Glomerular visceral epithelial cell (primary cell): ENCODE measurements at regions not wholly inside any gene's neighbourhood (a gene's known extent, or its start where the extent isn't known, plus 50 kb on each side); places are given as distances from the start of the nearest gene placed in this dataset.

ENCODE experiments used
- DNase-seq: peaks from one replicate; pipeline ENCODE4 v3.0.0-alpha.2; 2016; ENCODE audit errors: extremely low spot score

- DNase-seq = no peak
Measured at GRCh38 chr11:39144351-39145130, 2314.9 kb downstream of the LRRC4C start.

DNA sequence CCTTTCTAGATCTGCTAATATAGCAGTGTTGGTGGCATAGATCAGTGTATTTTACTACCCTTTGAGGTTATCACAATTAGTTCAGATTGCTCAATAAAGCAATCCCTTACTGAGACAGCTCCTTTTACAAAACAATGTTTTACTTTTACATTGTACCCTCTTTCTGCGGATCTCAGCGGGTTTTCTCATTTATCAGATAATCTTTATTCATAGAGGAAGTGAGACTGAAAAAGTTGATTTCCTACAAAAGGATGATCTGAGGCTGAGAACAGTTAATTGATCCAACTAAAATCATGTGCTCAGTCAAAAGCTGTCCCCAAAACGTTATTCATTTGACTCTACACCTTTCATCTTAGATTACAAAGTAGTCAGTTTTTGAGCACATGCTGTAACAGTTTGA lies 2319.9 kb downstream of the LRRC4C start:
- no peak for DNase-seq

GRCh38 chr11:39120890-39121289 lies 2338.6 kb downstream of the LRRC4C start:
- no peak for DNase-seq

DNA sequence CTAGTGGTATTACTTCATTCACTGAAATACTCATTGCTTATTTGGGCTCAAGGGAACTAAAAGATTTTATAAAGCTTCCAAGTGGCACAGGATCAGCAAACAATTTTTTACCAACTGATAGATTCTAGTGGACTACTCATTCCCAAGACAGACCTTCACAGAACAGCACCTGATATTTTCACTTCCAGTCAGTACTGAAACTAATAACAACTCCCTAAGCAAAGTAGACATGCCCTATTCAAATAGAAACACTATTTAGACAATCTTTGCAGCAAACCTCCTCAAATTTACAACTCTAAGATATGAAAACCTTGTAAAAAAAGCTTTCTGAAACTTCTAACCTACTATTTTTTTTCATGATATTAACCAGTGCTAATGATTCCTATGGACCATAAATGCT lies 2345.8 kb downstream of the LRRC4C start:
- DNase-seq = no peak

- DNase-seq = no peak
Measured at GRCh38 chr11:39102236-39102635, 2357.2 kb downstream of the LRRC4C start.

DNA sequence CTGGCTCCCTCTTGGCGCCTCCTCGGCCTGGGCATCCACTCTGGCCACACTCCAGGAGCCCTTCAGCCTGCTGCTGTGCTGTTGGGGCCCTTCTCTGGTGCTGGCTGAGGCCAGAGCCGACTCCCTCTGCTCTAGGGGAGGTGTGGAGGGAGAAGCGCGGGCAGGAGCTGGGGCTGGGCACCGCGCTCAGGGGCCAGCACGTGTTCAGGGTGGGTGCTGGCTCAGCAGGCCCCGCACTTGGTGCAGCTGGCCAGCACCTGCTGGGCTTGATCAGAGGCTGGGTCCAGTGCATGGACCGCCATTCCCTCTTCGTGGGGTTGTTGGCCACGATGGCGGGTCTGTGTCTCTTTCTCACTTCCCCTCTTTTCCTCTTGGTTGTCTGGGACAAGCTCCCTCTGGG lies 2381.0 kb downstream of the LRRC4C start:
- no peak for DNase-seq

GRCh38 chr11:39037611-39038010 lies 2421.8 kb downstream of the LRRC4C start:
- no peak for DNase-seq

- no peak for DNase-seq
Measured at GRCh38 chr11:39036021-39036420, 2423.4 kb downstream of the LRRC4C start.

DNA sequence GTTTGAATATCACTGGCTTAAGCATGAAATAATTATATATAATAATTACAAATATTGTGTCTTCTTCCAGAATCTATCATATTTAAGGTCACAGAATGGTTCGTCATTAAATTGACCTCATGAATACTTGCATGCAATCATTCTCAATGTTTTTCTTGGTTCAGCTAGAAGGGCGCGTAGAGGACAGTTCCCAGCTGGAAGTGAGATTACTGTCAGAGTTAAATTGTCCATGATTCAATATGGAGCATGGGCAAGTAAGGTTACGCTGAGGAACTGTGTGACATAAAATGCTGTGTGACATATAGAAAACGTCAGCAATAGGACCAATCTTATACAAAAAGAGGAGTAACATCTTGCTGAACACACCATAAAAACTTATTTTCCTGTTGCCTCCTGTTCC lies 2423.5 kb upstream of the RAG2 start:
- DNase-seq = no peak

GRCh38 chr11:39011797-39012196 lies 2413.8 kb upstream of the RAG2 start:
- no peak for DNase-seq

DNA sequence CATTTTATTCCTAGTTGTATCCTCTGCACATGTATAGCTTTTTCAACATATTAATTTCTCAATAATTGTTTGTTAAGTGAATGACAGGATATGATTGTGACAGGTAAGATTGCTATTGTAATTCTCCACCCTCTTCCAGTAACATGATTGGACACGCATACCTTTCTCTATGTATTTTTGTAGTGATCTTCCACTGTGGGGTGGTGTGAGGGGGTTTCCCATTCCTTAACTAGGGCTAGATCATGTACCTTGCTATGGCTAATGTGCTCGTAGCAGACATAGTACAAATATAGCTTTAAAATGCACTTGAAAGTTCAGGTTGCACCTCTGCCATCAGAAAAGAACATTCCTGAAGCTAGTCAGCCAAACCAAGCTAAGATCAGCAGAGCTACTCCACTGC lies 2392.8 kb upstream of the RAG2 start:
- DNase-seq = no peak

DNA sequence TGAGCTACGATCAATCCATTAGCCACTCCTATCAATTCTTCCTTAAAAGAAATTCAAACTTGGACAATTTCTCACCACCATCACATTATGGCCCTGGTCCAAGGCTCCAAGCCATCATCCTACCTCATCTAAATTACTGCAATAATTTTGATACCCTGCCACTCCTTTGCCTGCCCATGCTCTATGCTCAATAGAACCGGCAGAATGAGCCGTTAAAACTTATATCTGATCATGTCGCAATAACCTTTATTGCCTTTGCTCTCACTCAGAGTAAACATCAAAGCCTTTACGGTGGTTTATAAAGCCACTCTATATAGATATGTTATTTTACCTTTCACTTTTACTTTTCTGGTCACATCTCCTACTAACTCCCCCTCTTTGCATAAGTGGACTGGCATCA lies 2392.1 kb upstream of the RAG2 start:
- DNase-seq = no peak

GRCh38 chr11:38988908-38989307 lies 2390.9 kb upstream of the RAG2 start:
- no peak for DNase-seq

GRCh38 chr11:38972220-38972619 lies 2374.2 kb upstream of the RAG2 start:
- no peak for DNase-seq

GRCh38 chr11:38971141-38971540 lies 2373.1 kb upstream of the RAG2 start:
- DNase-seq = no peak

- DNase-seq = no peak
Measured at GRCh38 chr11:38968951-38969350, 2370.9 kb upstream of the RAG2 start.

DNA sequence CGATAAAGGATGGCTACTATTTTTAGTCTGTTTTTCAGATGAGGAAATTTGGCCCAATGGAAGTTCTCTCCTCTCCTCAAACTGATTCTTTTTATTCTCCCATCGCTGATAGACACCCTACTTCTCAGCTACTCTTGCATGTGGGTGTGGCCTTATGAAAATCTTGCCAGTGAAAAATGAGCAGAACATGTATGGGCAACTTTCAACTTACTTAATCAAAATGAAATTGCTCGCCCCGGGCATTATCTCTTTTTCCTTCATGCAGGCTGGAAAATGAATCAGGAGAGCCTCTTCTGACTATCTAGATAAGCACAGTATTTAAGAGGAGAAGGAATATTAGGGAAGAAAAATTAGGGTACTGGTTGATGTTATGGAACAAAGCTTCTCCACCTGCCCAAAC lies 2354.7 kb upstream of the RAG2 start:
- no peak for DNase-seq

GRCh38 chr11:38950867-38951266 lies 2352.8 kb upstream of the RAG2 start:
- DNase-seq = no peak

DNA sequence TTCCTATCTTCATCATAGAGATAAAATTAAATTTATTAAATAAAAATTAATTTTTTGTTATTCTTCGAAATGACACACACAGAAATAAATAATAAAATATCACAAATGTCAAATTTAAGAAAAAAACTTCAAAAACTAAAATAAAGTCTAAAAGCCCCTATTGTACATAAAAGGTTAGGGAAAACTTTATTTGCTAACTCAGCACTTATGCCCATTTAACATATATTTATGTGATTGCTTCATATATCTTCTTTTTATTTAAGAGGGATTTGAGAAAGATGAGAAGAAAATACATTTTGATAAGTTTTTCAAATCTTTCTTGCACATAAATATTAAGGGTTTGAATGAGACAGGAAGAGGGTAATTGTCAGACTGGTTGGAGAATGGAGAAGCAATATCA lies 2350.4 kb upstream of the RAG2 start:
- DNase-seq = no peak

GRCh38 chr11:38937709-38938108 lies 2339.7 kb upstream of the RAG2 start:
- no peak for DNase-seq

- no peak for DNase-seq
Measured at GRCh38 chr11:38935941-38936340, 2337.9 kb upstream of the RAG2 start.

DNA sequence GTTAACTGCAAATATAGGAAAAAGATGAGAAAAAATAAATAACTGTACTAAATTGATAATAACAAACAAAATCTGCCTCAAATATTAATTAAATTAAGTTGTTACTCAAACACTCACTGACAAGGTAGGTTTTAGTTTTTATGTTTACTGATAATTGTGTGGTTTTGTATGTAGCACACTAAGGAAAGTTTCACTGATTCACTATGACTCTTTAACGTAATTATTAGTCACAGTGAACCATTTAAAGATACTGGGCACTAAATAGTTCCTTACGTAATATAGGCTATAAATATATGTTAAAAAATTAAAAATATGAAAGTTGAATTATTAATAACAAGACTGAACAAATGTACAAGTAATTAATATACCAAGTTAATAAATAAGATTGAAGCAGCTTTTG lies 2330.0 kb upstream of the RAG2 start:
- DNase-seq = no peak

DNA sequence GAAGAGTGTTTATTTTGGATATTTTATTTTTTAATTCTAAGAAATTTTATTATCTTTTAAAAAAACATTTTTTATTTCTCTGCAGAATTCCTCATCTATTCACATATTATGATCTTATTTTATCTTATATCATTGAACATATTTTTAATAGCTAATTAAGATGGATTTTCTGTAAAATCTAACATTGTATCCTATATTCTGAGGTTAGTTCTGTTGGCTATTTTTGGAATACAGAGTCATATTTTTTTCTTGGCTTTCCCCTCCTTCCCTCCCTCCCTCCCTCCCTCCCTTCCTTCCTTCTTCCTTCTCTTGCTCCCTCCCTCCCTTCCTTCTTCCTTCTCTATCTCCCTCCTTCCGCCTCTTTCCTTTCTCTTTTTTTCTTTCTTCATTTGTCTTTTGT lies 2326.6 kb upstream of the RAG2 start:
- DNase-seq = no peak

DNA sequence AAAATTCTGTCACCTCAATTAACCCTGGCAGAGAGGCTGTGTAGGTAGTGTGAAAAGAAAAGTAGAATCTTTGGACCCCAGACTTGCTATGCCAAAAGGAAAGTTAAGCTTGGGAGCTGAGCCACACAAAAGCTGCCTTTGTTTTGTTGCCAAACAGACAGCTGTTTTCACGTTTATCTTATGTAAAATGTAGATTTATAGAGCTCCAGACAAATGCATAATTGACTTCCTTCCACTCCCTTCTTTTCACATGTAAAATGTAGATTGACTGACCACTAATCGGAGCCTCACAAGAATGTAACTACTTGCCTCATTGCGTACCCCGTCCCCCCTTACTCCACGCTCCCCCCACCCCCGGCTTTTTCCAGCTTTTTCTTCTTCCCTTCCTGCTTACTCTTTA lies 2302.2 kb upstream of the RAG2 start:
- DNase-seq = no peak
